DOHH2 (cell line): ENCODE measurements at regions not wholly inside any gene's neighbourhood (a gene's known extent, or its start where the extent isn't known, plus 50 kb on each side); places are given as distances from the start of the nearest gene placed in this dataset.
"Not testable (repeated sequence)": the region's sequence is repeated elsewhere in the genome, so short reads cannot be mapped to it uniquely, and the experiment has no call there.

ENCODE experiments used
- H3F3A ChIP-seq: fragments of 200-600 bp; sonication (generic), shearing (Covaris generic); 2 replicates; pipeline ENCODE4 v1.6.0; 2016; ENCODE audit warnings: antibody characterized with exemption, mild to moderate bottlenecking; ENCODE audit not compliant: control insufficient read depth, insufficient read depth
- H3K27ac ChIP-seq: fragments of 200-600 bp; sonication (generic); 2 replicates; pipeline ENCODE4 v1.5.1; 2014; ENCODE audit warnings: low read depth, mild to moderate bottlenecking, low read length, moderate library complexity
- H3K27me3 ChIP-seq: fragments of 200-600 bp; sonication (generic); 2 replicates; pipeline ENCODE4 v1.6.1; 2014; ENCODE audit warnings: mild to moderate bottlenecking, low read length, mixed read lengths; ENCODE audit not compliant: control insufficient read depth
- H3K36me3 ChIP-seq: fragments of 200-600 bp; sonication (generic); 2 replicates; pipeline ENCODE4 v1.6.1; 2014; ENCODE audit warnings: mild to moderate bottlenecking, low read length, moderate library complexity, mixed read lengths; ENCODE audit not compliant: control insufficient read depth
- H3K4me1 ChIP-seq: fragments of 200-600 bp; sonication (generic); 2 replicates; pipeline ENCODE4 v1.6.1; 2014; ENCODE audit warnings: mild to moderate bottlenecking, low read length, mixed read lengths; ENCODE audit not compliant: control insufficient read depth
- H3K4me2 ChIP-seq: fragments of 200-600 bp; sonication (generic); 2 replicates; pipeline ENCODE4 v1.6.0; 2014; ENCODE audit warnings: mild to moderate bottlenecking, low read length, moderate library complexity
- H3K4me3 ChIP-seq: fragments of 200-600 bp; sonication (generic); 2 replicates; pipeline ENCODE4 v1.5.1; 2014; ENCODE audit warnings: mild to moderate bottlenecking, low read length, mixed read lengths
- H3K79me2 ChIP-seq: fragments of 200-600 bp; sonication (generic); 2 replicates; pipeline ENCODE4 v1.6.1; 2014; ENCODE audit warnings: mild to moderate bottlenecking, low read length, mixed read lengths; ENCODE audit not compliant: control insufficient read depth
- H3K9me2 ChIP-seq: fragments of 200-600 bp; sonication (generic); replicated peaks from 2 replicates; pipeline ENCODE4 v1.6.1; 2014; ENCODE audit warnings: mild to moderate bottlenecking, low read length, mixed read lengths; ENCODE audit not compliant: control insufficient read depth
- H3K9me3 ChIP-seq: fragments of 200-600 bp; sonication (generic); 2 replicates; pipeline ENCODE4 v1.6.1; 2014; ENCODE audit warnings: antibody characterized with exemption, low read length, mixed read lengths; ENCODE audit not compliant: control insufficient read depth, insufficient read depth
- H4K20me1 ChIP-seq: fragments of 200-600 bp; sonication (generic); 2 replicates; pipeline ENCODE4 v1.6.0; 2014; ENCODE audit warnings: low read depth, mild to moderate bottlenecking, antibody characterized with exemption, low read length, moderate library complexity; ENCODE audit not compliant: control insufficient read depth, insufficient read depth
- CTCF ChIP-seq: fragments of 200-600 bp; sonication (generic); IDR thresholded peaks from one replicate; pipeline ENCODE4 v1.5.1; 2014; ENCODE audit warnings: antibody characterized with exemption, mild to moderate bottlenecking, low read depth, low read length; ENCODE audit not compliant: poor library complexity, severe bottlenecking
- EZH2phosphoT487 ChIP-seq: fragments of 200-600 bp; sonication (generic); IDR thresholded peaks from 2 replicates; pipeline ENCODE4 v1.6.1; 2017; ENCODE audit warnings: borderline replicate concordance, mild to moderate bottlenecking, antibody characterized with exemption, low read length, moderate library complexity, mixed read lengths

GRCh38 chr1:90295534-90295933, 300.6 kb downstream of the ZNF326 start:
- H3K4me2 ChIP-seq, result no peak overlapping the region
- TF ChIP-seq EZH2phosphoT487 (no peak), CTCF (no peak)
- no peaks in the 10 kb centered on the region for H4K20me1 ChIP-seq
- H3F3A ChIP-seq, result no peaks in the 10 kb centered on the region
- H3K27ac ChIP-seq, result no peak overlapping the region
- no peaks in the 10 kb centered on the region for H3K27me3 ChIP-seq
- no peaks in the 10 kb centered on the region for H3K79me2 ChIP-seq
- H3K36me3 ChIP-seq, result no peaks in the 10 kb centered on the region
- no peaks in the 10 kb centered on the region for H3K9me2 ChIP-seq
- no peak overlapping the region for H3K4me3 ChIP-seq
- no peaks in the 10 kb centered on the region for H3K9me3 ChIP-seq
- no peaks in the 10 kb centered on the region for H3K4me1 ChIP-seq

DNA sequence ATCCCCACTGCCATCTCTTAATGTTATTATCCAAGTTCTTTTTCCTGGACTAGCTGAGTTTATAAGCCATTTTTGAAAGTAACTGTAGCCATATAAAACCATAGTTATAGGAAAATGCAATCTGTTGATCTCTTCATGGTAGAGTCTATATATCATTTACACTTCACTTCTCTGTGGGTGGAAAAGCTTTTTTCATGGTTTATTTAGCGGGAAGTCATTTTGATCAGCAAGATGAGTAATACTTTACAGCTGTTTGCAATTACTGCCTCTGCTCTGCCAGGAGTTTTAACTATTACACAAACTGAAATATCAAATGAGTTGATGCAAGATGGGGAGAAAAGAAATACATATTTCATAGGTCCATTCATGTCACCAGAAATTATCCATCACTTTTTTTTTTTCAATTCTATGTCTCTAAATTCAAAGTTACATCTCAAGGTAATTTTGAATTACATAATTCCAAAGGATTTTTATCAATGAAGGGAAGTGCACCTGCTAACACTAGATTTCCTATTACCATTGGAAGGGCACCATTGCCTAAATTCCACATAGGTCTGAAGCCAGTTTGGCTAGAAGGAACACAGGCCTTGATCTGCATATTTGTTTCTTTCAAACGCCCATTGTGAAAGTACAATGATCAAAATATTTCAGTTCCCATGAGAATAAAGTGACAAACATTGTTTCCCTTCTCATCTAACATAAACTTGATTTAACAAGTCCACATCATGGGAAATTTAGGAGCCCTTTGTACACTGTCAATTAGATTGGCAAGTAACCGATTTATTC, 296.7 kb downstream of the ZNF326 start:
- H3K79me2 ChIP-seq, result no peaks in the 10 kb centered on the region
- H3K27me3 ChIP-seq, result no peaks in the 10 kb centered on the region
- H3K9me2 ChIP-seq, result no peaks in the 10 kb centered on the region
- no peak overlapping the region for H3K27ac ChIP-seq
- no peaks in the 10 kb centered on the region for H3K36me3 ChIP-seq
- no peak overlapping the region for H3K4me3 ChIP-seq
- no peaks in the 10 kb centered on the region for H3K4me1 ChIP-seq
- no peaks in the 10 kb centered on the region for H3K9me3 ChIP-seq
- no peaks in the 10 kb centered on the region for H3F3A ChIP-seq
- no peak overlapping the region for H3K4me2 ChIP-seq
- TF ChIP-seq CTCF (no peak), EZH2phosphoT487 (no peak)
- no peaks in the 10 kb centered on the region for H4K20me1 ChIP-seq

DNA sequence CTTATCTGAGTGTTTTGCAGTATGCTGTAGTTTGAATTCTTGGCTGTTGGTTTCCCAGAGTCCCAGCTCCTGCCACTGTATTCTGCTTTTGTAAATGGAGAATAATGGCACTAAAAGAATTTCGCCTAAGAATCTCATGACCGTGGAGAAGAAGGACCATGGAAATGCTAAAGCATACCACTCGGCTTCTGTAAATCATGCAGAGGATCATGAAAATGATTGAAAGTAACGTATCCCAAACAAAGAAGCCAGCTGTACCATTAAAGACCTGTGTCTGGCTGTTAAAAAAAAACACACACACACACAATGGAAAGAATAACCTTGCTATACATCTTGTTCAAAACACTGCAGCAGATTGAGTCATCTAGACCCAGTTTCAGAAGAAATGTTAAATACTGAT, 287.9 kb downstream of the ZNF326 start:
- Histone ChIP-seq H3K27me3 (no peaks in the 10 kb centered on the region), H3K4me2 (no peak overlapping the region), H3K9me2 (no peaks in the 10 kb centered on the region), H3F3A (no peaks in the 10 kb centered on the region), H3K9me3 (no peaks in the 10 kb centered on the region), H3K4me3 (no peak overlapping the region), H3K36me3 (no peaks in the 10 kb centered on the region), H4K20me1 (no peaks in the 10 kb centered on the region), H3K27ac (no peak overlapping the region), H3K4me1 (no peaks in the 10 kb centered on the region), H3K79me2 (no peaks in the 10 kb centered on the region)
- TF ChIP-seq EZH2phosphoT487, result no peak
- no peak for TF ChIP-seq CTCF

- H3K27me3 ChIP-seq, H3K9me3 ChIP-seq, H4K20me1 ChIP-seq, H3K36me3 ChIP-seq, H3F3A ChIP-seq, H3K9me2 ChIP-seq, H3K4me3 ChIP-seq, H3K4me1 ChIP-seq, H3K79me2 ChIP-seq, H3K27ac ChIP-seq, H3K4me2 ChIP-seq: not testable (repeated sequence)
Measured at GRCh38 chr1:90281886-90282285, 287.0 kb downstream of the ZNF326 start.
